Hepatocyte (in vitro differentiated cells): ENCODE measurements at regions not wholly inside any gene's neighbourhood (a gene's known extent, or its start where the extent isn't known, plus 50 kb on each side); places are given as distances from the start of the nearest gene placed in this dataset.
"Not testable (repeated sequence)": the region's sequence is repeated elsewhere in the genome, so short reads cannot be mapped to it uniquely, and the experiment has no call there.

ENCODE experiments used
- DNase-seq: peaks from one replicate; pipeline ENCODE4 v3.0.0-alpha.2; 2016; ENCODE audit warnings: low spot score
- H2AFZ ChIP-seq: fragments of 200-600 bp; sonication (generic); 2 replicates; pipeline ENCODE4 v1.6.0; 2016; ENCODE audit warnings: antibody characterized with exemption, mild to moderate bottlenecking
- H3K27ac ChIP-seq: fragments of 200-600 bp; sonication (generic); 2 replicates; pipeline ENCODE4 v1.5.1; 2016; ENCODE audit warnings: mild to moderate bottlenecking
- H3K27me3 ChIP-seq: fragments of 200-600 bp; sonication (generic); 2 replicates; pipeline ENCODE4 v1.6.1; 2016
- H3K36me3 ChIP-seq: fragments of 200-600 bp; sonication (generic); replicated peaks from 2 replicates; pipeline ENCODE4 v1.5.1; 2016; ENCODE audit warnings: low read depth; ENCODE audit not compliant: insufficient read depth
- H3K4me1 ChIP-seq: fragments of 200-600 bp; sonication (generic); 2 replicates; pipeline ENCODE4 v1.5.1; 2016; ENCODE audit warnings: mild to moderate bottlenecking, moderate library complexity; ENCODE audit not compliant: insufficient read depth
- H3K4me2 ChIP-seq: fragments of 200-600 bp; sonication (generic); 2 replicates; pipeline ENCODE4 v1.6.0; 2016
- H3K4me3 ChIP-seq: fragments of 200-600 bp; sonication (generic); 2 replicates; pipeline ENCODE4 v1.5.1; 2016; ENCODE audit warnings: mild to moderate bottlenecking
- H3K79me2 ChIP-seq: fragments of 200-600 bp; sonication (generic); 2 replicates; pipeline ENCODE4 v1.6.0; 2017; ENCODE audit warnings: mild to moderate bottlenecking
- H3K9me2 ChIP-seq: fragments of 200-600 bp; sonication (generic); replicated peaks from 2 replicates; pipeline ENCODE4 v1.6.0; 2017; ENCODE audit warnings: mild to moderate bottlenecking; ENCODE audit not compliant: insufficient read depth
- H3K9me3 ChIP-seq: fragments of 200-600 bp; sonication (generic); 2 replicates; pipeline ENCODE4 v1.5.1; 2016; ENCODE audit warnings: low read depth, mild to moderate bottlenecking
- H4K20me1 ChIP-seq: fragments of 200-600 bp; sonication (generic); 2 replicates; pipeline ENCODE4 v1.6.0; 2016; ENCODE audit warnings: mild to moderate bottlenecking; ENCODE audit not compliant: insufficient read depth, poor library complexity, severe bottlenecking
- CTCF ChIP-seq: fragments of 200-600 bp; sonication (generic); IDR thresholded peaks from 2 replicates; pipeline ENCODE4 v1.5.1; 2016; ENCODE audit warnings: antibody characterized with exemption, mild to moderate bottlenecking; ENCODE audit not compliant: poor library complexity
- EZH2 ChIP-seq: fragments of 200-600 bp; sonication (generic); IDR thresholded peaks from 2 replicates; pipeline ENCODE4 v1.6.1; 2016; ENCODE audit warnings: antibody characterized with exemption, mild to moderate bottlenecking, borderline replicate concordance
- EZH2phosphoT487 ChIP-seq: fragments of 200-600 bp; sonication (generic); IDR thresholded peaks from one replicate; pipeline ENCODE4 v1.6.1; 2018; ENCODE audit warnings: antibody characterized with exemption, mild to moderate bottlenecking, low read depth, moderate library complexity; ENCODE audit not compliant: unreplicated experiment, severe bottlenecking
- WGBS: methylation state at CpG from one replicate; pipeline ENCODE4 v1.1.6; 2016; ENCODE audit warnings: low lambda C conversion rate; ENCODE audit errors: missing lambda C conversion rate; 5-methylcytosine and 5-hydroxymethylcytosine counted together

GRCh38 chr5:92695123-92696003, 885.7 kb downstream of the NR2F1-AS1 start:
- Histone ChIP-seq H3K4me3 (no peak overlapping the region), H4K20me1 (no peaks in the 10 kb centered on the region), H3K36me3 (no peaks in the 10 kb centered on the region), H3K9me2 (no peaks in the 10 kb centered on the region), H3K27me3 (no peaks in the 10 kb centered on the region), H2AFZ (no peak overlapping the region), H3K9me3 (no peaks in the 10 kb centered on the region), H3K27ac (no peak overlapping the region), H3K4me2 (no peak overlapping the region), H3K4me1 (no peaks in the 10 kb centered on the region), H3K79me2 (no peaks in the 10 kb centered on the region)
- TF ChIP-seq CTCF (no peak), EZH2 (no peak), EZH2phosphoT487 (no peak)
- WGBS = 63% methylated on average over 5 of the region's 5 CpGs
- DNase-seq = no peak

GRCh38 chr5:92694067-92694466, 887.0 kb downstream of the NR2F1-AS1 start:
- WGBS = 85% methylated on average over 2 of the region's 2 CpGs
- Histone ChIP-seq H3K4me1 (no peaks in the 10 kb centered on the region), H3K79me2 (no peaks in the 10 kb centered on the region), H3K4me2 (no peak overlapping the region), H3K9me2 (no peaks in the 10 kb centered on the region), H4K20me1 (no peaks in the 10 kb centered on the region), H2AFZ (no peak overlapping the region), H3K4me3 (no peak overlapping the region), H3K27ac (no peak overlapping the region), H3K36me3 (no peaks in the 10 kb centered on the region), H3K9me3 (no peaks in the 10 kb centered on the region), H3K27me3 (no peaks in the 10 kb centered on the region)
- TF ChIP-seq CTCF (no peak), EZH2 (no peak), EZH2phosphoT487 (no peak)
- no peak for DNase-seq

- not testable (repeated sequence) for H3K9me3 ChIP-seq, H3K4me1 ChIP-seq, H3K27me3 ChIP-seq, H3K4me3 ChIP-seq, H3K9me2 ChIP-seq, H4K20me1 ChIP-seq, H3K36me3 ChIP-seq, DNase-seq, H3K27ac ChIP-seq, H3K79me2 ChIP-seq, H3K4me2 ChIP-seq, H2AFZ ChIP-seq
- WGBS = 98% methylated on average over 5 of the region's 5 CpGs
Observed at GRCh38 chr5:92691955-92692354, 889.1 kb downstream of the NR2F1-AS1 start.

- peak; percentile 30 for DNase-seq
- 41% methylated on average over 8 of the region's 8 CpGs for WGBS
- Histone ChIP-seq H3K79me2 (no peaks in the 10 kb centered on the region), H3K4me1 (no peaks in the 10 kb centered on the region), H2AFZ (no peak overlapping the region), H3K4me2 (peak overlapping the region; percentile 28), H3K27me3 (no peaks in the 10 kb centered on the region), H3K27ac (no peak overlapping the region), H4K20me1 (no peaks in the 10 kb centered on the region), H3K9me3 (no peaks in the 10 kb centered on the region), H3K4me3 (no peak overlapping the region), H3K36me3 (no peaks in the 10 kb centered on the region), H3K9me2 (no peaks in the 10 kb centered on the region)
- TF ChIP-seq CTCF = peak; percentile 62
- TF ChIP-seq EZH2phosphoT487 = no peak
- TF ChIP-seq EZH2 = no peak
Observed at GRCh38 chr5:92687821-92688722, 892.9 kb downstream of the NR2F1-AS1 start.
